Endothelial cell of umbilical vein (primary cell): ENCODE measurements at regions not wholly inside any gene's neighbourhood (a gene's known extent, or its start where the extent isn't known, plus 50 kb on each side); places are given as distances from the start of the nearest gene placed in this dataset.

ENCODE experiments used
- BruUV-seq: library from RNA; stranded (reverse); fragments of 400-500 nt; replicated peaks from 2 replicates; lab custom pipeline; 2021; lab: Mats Ljungman, UMichigan
- CTCF ChIA-PET: fragments of 300-600, 350-600 bp; sonication (Branson Sonifier 250); formaldehyde crosslinking; loops from one replicate; lab custom pipeline; 2021; ENCODE audit warnings: antibody characterized with exemption, inconsistent platforms; lab: Charles Lee
- POLR2A ChIA-PET: fragments of 300-600, 350-600 bp; sonication (Branson Sonifier 250); formaldehyde crosslinking; loops from one replicate; lab custom pipeline; 2021; ENCODE audit warnings: antibody characterized with exemption, inconsistent platforms; lab: Charles Lee
- DNase-seq: peaks from one replicate; pipeline ENCODE4 v3.0.0-alpha.2; 2011; ENCODE audit warnings: low read depth, low spot score
- FAIRE-seq: peaks from 2 replicates; lab custom pipeline; 2011; peaks lifted over from hg19 to GRCh38; lab: Jason Lieb, UNC
- H2AFZ ChIP-seq: 2 replicates; pipeline ENCODE4 v1.6.0; 2012; ENCODE audit warnings: low read depth, low read length, control low read depth, inconsistent platforms
- H3K27ac ChIP-seq: 2 replicates; pipeline ENCODE4 v1.5.1; 2011; ENCODE audit warnings: low read depth, mild to moderate bottlenecking, control low read depth, low read length, moderate library complexity; ENCODE audit not compliant: insufficient read depth
- H3K27me3 ChIP-seq, 2 experiments: 2 replicates each; pipeline versions ENCODE4 v1.6.0 to v1.6.1; 2011; ENCODE audit warnings: low read length in 2 of 2, mixed read lengths in 1 of 2; ENCODE audit not compliant: control insufficient read depth in 2 of 2, insufficient read depth in 2 of 2
- H3K36me3 ChIP-seq, 2 experiments: 2 replicates in 1 of 2; 3 replicates in 1 of 2; pipeline ENCODE4 v1.5.1; 2011; ENCODE audit warnings: low read length in 2 of 2, mild to moderate bottlenecking in 1 of 2, moderate library complexity in 1 of 2; ENCODE audit not compliant: control insufficient read depth in 2 of 2, insufficient read depth in 2 of 2; ENCODE audit errors: extremely low read depth in 1 of 2
- H3K4me1 ChIP-seq: 3 replicates; pipeline ENCODE4 v1.5.1; 2011; ENCODE audit warnings: mild to moderate bottlenecking, low read length; ENCODE audit not compliant: control insufficient read depth, insufficient read depth; ENCODE audit errors: extremely low read depth
- H3K4me2 ChIP-seq: 2 replicates; pipeline ENCODE4 v1.6.1; 2011; ENCODE audit warnings: low read length, control low read depth, mixed read lengths; ENCODE audit not compliant: insufficient read depth
- H3K4me3 ChIP-seq, 3 experiments: fragments of 200-600 bp in 1 of 3; sonication (generic), shearing (Covaris generic) in 1 of 3; replicated peaks in 1 of 3; 2 replicates each; pipeline ENCODE4 v1.5.1; 2011 to 2016; ENCODE audit warnings: control low read depth in 3 of 3, low read length in 3 of 3, mild to moderate bottlenecking in 2 of 3, inconsistent platforms in 1 of 3, low read depth in 1 of 3, moderate library complexity in 1 of 3; ENCODE audit not compliant: insufficient read depth in 1 of 3
- H3K79me2 ChIP-seq: 2 replicates; pipeline ENCODE4 v1.6.0; 2012; ENCODE audit warnings: low read length, inconsistent platforms; ENCODE audit not compliant: control insufficient read depth, insufficient read depth
- H3K9ac ChIP-seq: replicated peaks from 2 replicates; pipeline ENCODE3; 2011; ENCODE audit warnings: low read length, control low read depth; ENCODE audit not compliant: insufficient read depth; ENCODE audit errors: extremely low read depth
- H3K9me1 ChIP-seq: replicated peaks from 3 replicates; pipeline ENCODE4 v1.6.0; 2011; ENCODE audit warnings: mild to moderate bottlenecking, low read length; ENCODE audit not compliant: control insufficient read depth, insufficient read depth; ENCODE audit errors: extremely low read depth
- H3K9me3 ChIP-seq: replicated peaks from 2 replicates; pipeline ENCODE4 v1.5.1; 2012; ENCODE audit warnings: low read length, inconsistent platforms; ENCODE audit not compliant: control insufficient read depth, insufficient read depth
- H4K20me1 ChIP-seq: replicated peaks from 2 replicates; pipeline ENCODE3; 2011; ENCODE audit warnings: mild to moderate bottlenecking, low read length; ENCODE audit not compliant: control insufficient read depth, insufficient read depth; ENCODE audit errors: extremely low read depth
- EZH2 ChIP-seq: IDR thresholded peaks from 2 replicates; pipeline ENCODE4 v1.6.1; 2012; ENCODE audit warnings: borderline replicate concordance, low read depth, mild to moderate bottlenecking, moderate library complexity, low read length, inconsistent platforms; ENCODE audit not compliant: severe bottlenecking
- FOS ChIP-seq: IDR thresholded peaks from 2 replicates; pipeline ENCODE4 v1.6.1; 2011; ENCODE audit warnings: mild to moderate bottlenecking, low read length, moderate library complexity, borderline replicate concordance; ENCODE audit not compliant: insufficient read depth
- GATA2 ChIP-seq: IDR thresholded peaks from 2 replicates; pipeline ENCODE4 v1.7.0; 2011; ENCODE audit warnings: low read depth, mild to moderate bottlenecking, moderate library complexity, mixed read lengths, low read length; ENCODE audit not compliant: insufficient read length, insufficient read depth
- JUN ChIP-seq: IDR thresholded peaks from 2 replicates; pipeline ENCODE4 v1.6.1; 2011; ENCODE audit warnings: borderline replicate concordance, low read depth; ENCODE audit not compliant: insufficient read length, insufficient read depth
- MYC ChIP-seq: IDR thresholded peaks from one replicate; pipeline ENCODE4 v1.6.1; 2011; ENCODE audit warnings: mild to moderate bottlenecking, low read depth, low read length
- POLR2A ChIP-seq: IDR thresholded peaks from 2 replicates; pipeline ENCODE4 v1.6.1; 2012; ENCODE audit warnings: low read depth, mild to moderate bottlenecking, control low read depth, low read length
- POLR2AphosphoS5 ChIP-seq: IDR thresholded peaks from 2 replicates; pipeline ENCODE4 v1.6.1; 2012; ENCODE audit warnings: low read depth, mild to moderate bottlenecking, control low read depth, low read length, moderate library complexity; ENCODE audit not compliant: insufficient read depth
- dilution Hi-C: fragments of 300-500 bp; cut with MboI; formaldehyde crosslinking; loops from one replicate; pipeline ENCODE4 v1.15.0; 2019; ENCODE audit warnings: low sequenced_read_pairs; ENCODE audit not compliant: extremely low pct_ligation_motif_present
- intact Hi-C: fragments of 100-400 bp; cut with micrococcal nuclease; formaldehyde crosslinking; loops from one replicate; pipeline ENCODE4 v1.10.0; 2022
- TF ChIP-seq, protein P1 (sequence below), 2 donors: IDR thresholded peaks; 1 replicate in 1 of 2; 2 replicates in 1 of 2; pipeline ENCODE4 v1.5.1; 2011; ENCODE audit warnings: low read length in 2 of 2, mild to moderate bottlenecking in 2 of 2, moderate library complexity in 2 of 2, control low read depth in 1 of 2, inconsistent platforms in 1 of 2, low read depth in 1 of 2; ENCODE audit not compliant: insufficient read depth in 1 of 2; ENCODE audit errors: extremely low read depth in 1 of 2
- TF ChIP-seq, protein P2 (sequence below): IDR thresholded peaks from 2 replicates; pipeline ENCODE4 v1.6.1; 2011; ENCODE audit not compliant: insufficient read depth, insufficient read length

DNA sequence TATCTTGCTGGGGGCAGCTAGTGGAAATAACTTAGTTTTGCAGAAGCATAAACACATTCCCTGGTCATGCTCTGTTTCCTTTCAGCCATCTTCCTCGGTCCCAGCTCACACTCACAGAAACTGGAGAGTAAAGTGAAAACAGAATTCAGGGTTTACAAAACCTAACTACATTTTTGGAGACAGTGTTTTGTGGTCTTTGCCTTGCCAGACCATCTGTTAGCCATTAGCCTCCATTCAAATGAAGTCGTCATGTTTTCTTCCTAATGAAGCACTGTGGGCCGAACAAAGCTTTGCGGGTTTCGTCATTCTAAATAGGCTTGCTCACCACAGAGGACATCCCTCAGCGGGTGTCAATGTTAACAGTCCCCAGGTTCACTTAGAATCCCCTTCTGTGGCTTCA is 214.6 kb upstream of the TMEM72 start:
- no peaks in the 10 kb centered on the region for H3K79me2 ChIP-seq
- no peak for DNase-seq
- FAIRE-seq, result no peak
- dilution Hi-C loops (no loop called here), intact Hi-C loops (no loop called here)
- H3K4me3 ChIP-seq, result no peak overlapping the region
- no peak overlapping the region for H3K27ac ChIP-seq
- H3K36me3 ChIP-seq, result no peaks in the 10 kb centered on the region
- no peaks in the 10 kb centered on the region for H3K9me3 ChIP-seq
- no peaks in the 10 kb centered on the region for H4K20me1 ChIP-seq
- no peaks in the 10 kb centered on the region for H3K27me3 ChIP-seq
- no peak overlapping the region for H3K9ac ChIP-seq
- ChIA-PET CTCF (interaction anchor here (1.6 kb wide), 1 partner anchor 10 kb away, joined by 4 read pairs; no protein-coding TSS in a partner anchor), POLR2A (interaction anchor here (0.6 kb wide), 1 partner anchor 278 kb away, joined by 3 read pairs; no protein-coding TSS in a partner anchor)
- BruUV-seq, result no TSS peak
- H3K4me1 ChIP-seq, result no peaks in the 10 kb centered on the region
- TF ChIP-seq EZH2 (no peak), FOS (no peak), POLR2AphosphoS5 (no peak), JUN (no peak), MYC (no peak), POLR2A (no peak), GATA2 (no peak)
- TF ChIP-seq, protein P1, sequence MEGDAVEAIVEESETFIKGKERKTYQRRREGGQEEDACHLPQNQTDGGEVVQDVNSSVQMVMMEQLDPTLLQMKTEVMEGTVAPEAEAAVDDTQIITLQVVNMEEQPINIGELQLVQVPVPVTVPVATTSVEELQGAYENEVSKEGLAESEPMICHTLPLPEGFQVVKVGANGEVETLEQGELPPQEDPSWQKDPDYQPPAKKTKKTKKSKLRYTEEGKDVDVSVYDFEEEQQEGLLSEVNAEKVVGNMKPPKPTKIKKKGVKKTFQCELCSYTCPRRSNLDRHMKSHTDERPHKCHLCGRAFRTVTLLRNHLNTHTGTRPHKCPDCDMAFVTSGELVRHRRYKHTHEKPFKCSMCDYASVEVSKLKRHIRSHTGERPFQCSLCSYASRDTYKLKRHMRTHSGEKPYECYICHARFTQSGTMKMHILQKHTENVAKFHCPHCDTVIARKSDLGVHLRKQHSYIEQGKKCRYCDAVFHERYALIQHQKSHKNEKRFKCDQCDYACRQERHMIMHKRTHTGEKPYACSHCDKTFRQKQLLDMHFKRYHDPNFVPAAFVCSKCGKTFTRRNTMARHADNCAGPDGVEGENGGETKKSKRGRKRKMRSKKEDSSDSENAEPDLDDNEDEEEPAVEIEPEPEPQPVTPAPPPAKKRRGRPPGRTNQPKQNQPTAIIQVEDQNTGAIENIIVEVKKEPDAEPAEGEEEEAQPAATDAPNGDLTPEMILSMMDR (IDR thresholded peaks at IDR 0.05; ENCODE audit: extremely low read depth in 1 of 2, insufficient read depth in 1 of 2, low read depth in 1 of 2, low read length in 2 of 2), result no peak
- TF ChIP-seq, protein P2, sequence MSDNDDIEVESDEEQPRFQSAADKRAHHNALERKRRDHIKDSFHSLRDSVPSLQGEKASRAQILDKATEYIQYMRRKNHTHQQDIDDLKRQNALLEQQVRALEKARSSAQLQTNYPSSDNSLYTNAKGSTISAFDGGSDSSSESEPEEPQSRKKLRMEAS, result no peak
- H3K4me2 ChIP-seq, result no peak overlapping the region
- H3K9me1 ChIP-seq, result no peaks in the 10 kb centered on the region
- H2AFZ ChIP-seq, result no peak overlapping the region
